ENCODE measurements at regions not wholly inside any gene's neighbourhood (a gene's known extent, or its start where the extent isn't known, plus 50 kb on each side); places are given as distances from the start of the nearest gene placed in this dataset.

DNA sequence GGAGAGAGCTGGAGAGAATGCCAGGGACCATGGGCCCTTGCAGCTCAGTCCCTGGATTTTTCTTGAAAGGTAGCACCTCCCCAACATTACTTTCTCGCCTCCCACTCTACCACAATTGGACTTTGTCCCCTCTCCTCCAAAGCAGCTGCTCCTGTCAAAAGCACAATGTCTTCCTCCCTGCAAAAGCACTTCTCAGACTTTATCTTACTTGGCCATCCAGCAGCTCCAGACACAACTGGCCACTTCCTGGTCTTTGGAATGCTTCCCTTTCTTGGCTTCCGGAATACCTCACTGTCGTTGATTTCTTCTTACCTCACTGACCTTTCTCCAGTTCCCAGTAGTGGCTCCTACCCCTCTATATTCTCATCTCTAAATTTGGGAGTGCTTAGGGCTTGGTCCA lies 134.6 kb upstream of the PROK2 start:
- Mint-ChIP-seq H3K4me3 (ENCODE audit: unreplicated experiment) (no peak overlapping the region), H3K4me1 (ENCODE audit: unreplicated experiment) (no peaks in the 10 kb centered on the region), H3K27me3 (ENCODE audit: unreplicated experiment) (peaks cover 65% of the 10 kb centered on the region), H3K27ac (ENCODE audit: unreplicated experiment) (no peak overlapping the region), H3K9me3 (ENCODE audit: unreplicated experiment) (no peaks in the 10 kb centered on the region), H3K36me3 (ENCODE audit: unreplicated experiment) (no peaks in the 10 kb centered on the region)
- no peak for TF ChIP-seq CTCF (IDR thresholded peaks at IDR 0.05)
- DNase-seq (ENCODE audit: extremely low spot score, unreplicated experiment): no peak

DNA sequence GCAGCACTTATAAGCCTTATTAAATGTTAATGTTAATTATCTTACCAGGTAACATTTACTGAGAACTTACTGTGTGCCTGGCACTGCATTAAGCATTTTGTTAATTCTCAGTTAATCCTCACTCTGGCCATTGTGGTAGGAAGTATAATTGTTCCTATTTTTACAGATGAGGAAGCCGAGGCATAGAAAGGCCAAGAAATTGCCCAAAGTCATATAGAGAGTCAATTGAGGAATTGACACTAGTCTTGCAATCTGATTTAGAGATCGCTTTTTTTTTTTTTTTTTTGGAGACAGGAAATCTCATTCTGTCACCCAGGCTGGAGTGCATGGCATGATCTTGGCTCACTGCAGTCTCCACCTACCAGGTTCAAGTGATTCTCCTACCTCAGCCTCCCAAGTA lies 132.6 kb upstream of the PROK2 start:
- H3K9me3 Mint-ChIP-seq (ENCODE audit: unreplicated experiment): no peaks in the 10 kb centered on the region
- H3K36me3 Mint-ChIP-seq (ENCODE audit: unreplicated experiment): no peaks in the 10 kb centered on the region
- H3K4me1 Mint-ChIP-seq (ENCODE audit: unreplicated experiment): no peaks in the 10 kb centered on the region
- no peak overlapping the region for H3K27ac Mint-ChIP-seq (ENCODE audit: unreplicated experiment)
- no peak overlapping the region for H3K4me3 Mint-ChIP-seq (ENCODE audit: unreplicated experiment)
- no peak for DNase-seq (ENCODE audit: extremely low spot score, unreplicated experiment)
- peaks cover 67% of the 10 kb centered on the region for H3K27me3 Mint-ChIP-seq (ENCODE audit: unreplicated experiment)
- TF ChIP-seq CTCF (IDR thresholded peaks at IDR 0.05): no peak

DNA sequence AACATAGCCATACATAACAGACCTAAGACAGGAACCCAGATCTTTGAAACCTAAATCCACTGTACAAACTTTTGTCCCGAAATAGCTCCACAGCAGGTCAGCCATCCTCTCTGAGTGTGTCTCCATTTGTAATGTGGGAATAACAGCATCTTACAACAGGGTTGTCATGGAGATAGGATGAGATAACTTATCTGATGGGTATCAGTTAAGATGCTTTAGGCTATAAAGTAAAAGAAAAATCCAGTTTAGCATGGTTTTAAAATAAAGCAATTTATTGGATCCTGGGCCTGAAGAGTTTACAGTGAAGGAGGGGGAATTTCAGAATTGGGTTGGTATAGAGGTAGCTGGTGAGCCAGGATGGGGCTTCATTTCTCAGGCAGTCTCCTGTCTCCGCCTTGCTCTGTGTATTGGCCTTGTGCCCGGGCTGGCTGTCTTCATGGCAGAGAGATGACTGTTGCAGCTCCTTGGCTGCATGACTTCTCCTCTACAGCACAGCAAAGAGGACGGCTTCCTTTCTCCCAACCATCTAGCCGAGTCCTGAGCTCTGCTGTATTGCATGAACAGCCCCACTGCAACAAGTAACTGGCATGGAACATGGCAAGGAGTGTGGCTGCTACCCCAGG lies 131.9 kb upstream of the PROK2 start:
- Mint-ChIP-seq H3K4me1 (ENCODE audit: unreplicated experiment) (no peaks in the 10 kb centered on the region), H3K9me3 (ENCODE audit: unreplicated experiment) (no peaks in the 10 kb centered on the region), H3K27me3 (ENCODE audit: unreplicated experiment) (peaks cover 67% of the 10 kb centered on the region), H3K27ac (ENCODE audit: unreplicated experiment) (no peak overlapping the region), H3K4me3 (ENCODE audit: unreplicated experiment) (no peak overlapping the region), H3K36me3 (ENCODE audit: unreplicated experiment) (no peaks in the 10 kb centered on the region)
- DNase-seq (ENCODE audit: extremely low spot score, unreplicated experiment): no peak
- TF ChIP-seq CTCF (IDR thresholded peaks at IDR 0.05): no peak

- Mint-ChIP-seq H3K4me3 (ENCODE audit: unreplicated experiment) (no peak overlapping the region), H3K27me3 (ENCODE audit: unreplicated experiment) (peaks cover 67% of the 10 kb centered on the region), H3K9me3 (ENCODE audit: unreplicated experiment) (no peaks in the 10 kb centered on the region), H3K4me1 (ENCODE audit: unreplicated experiment) (no peaks in the 10 kb centered on the region), H3K36me3 (ENCODE audit: unreplicated experiment) (no peaks in the 10 kb centered on the region), H3K27ac (ENCODE audit: unreplicated experiment) (no peak overlapping the region)
- TF ChIP-seq CTCF (IDR thresholded peaks at IDR 0.05): no peak
- DNase-seq (ENCODE audit: extremely low spot score, unreplicated experiment): no peak
These were observed 128.0 kb upstream of the PROK2 start for GRCh38 chr3:71912839-71913495.

DNA sequence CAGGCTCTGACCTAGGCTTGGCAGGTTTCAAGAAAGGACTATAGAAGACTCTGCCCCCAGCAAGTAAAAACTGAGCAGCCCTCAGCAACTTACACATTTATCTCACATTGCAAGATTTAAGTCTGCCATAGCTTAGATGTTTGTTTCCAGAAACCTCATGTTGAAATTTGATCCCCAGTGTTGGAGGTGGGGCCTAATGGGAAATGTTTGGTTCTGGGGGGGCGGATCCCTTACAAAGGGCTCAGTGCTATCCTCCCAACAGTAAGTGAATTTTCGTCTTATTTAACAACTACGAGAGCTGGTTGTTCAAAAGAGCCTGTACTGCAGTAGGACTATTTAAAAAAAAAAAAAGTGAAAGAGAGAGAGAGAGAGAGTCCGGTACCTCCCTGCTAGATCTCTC lies 125.2 kb upstream of the PROK2 start:
- no peaks in the 10 kb centered on the region for H3K36me3 Mint-ChIP-seq (ENCODE audit: unreplicated experiment)
- H3K4me3 Mint-ChIP-seq (ENCODE audit: unreplicated experiment): no peak overlapping the region
- H3K4me1 Mint-ChIP-seq (ENCODE audit: unreplicated experiment): no peaks in the 10 kb centered on the region
- H3K27ac Mint-ChIP-seq (ENCODE audit: unreplicated experiment): no peak overlapping the region
- no peak for TF ChIP-seq CTCF (IDR thresholded peaks at IDR 0.05)
- DNase-seq (ENCODE audit: extremely low spot score, unreplicated experiment): no peak
- H3K27me3 Mint-ChIP-seq (ENCODE audit: unreplicated experiment): peaks cover 75% of the 10 kb centered on the region
- H3K9me3 Mint-ChIP-seq (ENCODE audit: unreplicated experiment): no peaks in the 10 kb centered on the region

Measured in osteocyte (in vitro differentiated cells).